ENCODE measurements at regions not wholly inside any gene's neighbourhood (a gene's known extent, or its start where the extent isn't known, plus 50 kb on each side); places are given as distances from the start of the nearest gene placed in this dataset.

GRCh38 chr12:67926063-67926462 is 63.2 kb upstream of the IFNG-AS1 start (continued):
- TF ChIP-seq, protein P1, sequence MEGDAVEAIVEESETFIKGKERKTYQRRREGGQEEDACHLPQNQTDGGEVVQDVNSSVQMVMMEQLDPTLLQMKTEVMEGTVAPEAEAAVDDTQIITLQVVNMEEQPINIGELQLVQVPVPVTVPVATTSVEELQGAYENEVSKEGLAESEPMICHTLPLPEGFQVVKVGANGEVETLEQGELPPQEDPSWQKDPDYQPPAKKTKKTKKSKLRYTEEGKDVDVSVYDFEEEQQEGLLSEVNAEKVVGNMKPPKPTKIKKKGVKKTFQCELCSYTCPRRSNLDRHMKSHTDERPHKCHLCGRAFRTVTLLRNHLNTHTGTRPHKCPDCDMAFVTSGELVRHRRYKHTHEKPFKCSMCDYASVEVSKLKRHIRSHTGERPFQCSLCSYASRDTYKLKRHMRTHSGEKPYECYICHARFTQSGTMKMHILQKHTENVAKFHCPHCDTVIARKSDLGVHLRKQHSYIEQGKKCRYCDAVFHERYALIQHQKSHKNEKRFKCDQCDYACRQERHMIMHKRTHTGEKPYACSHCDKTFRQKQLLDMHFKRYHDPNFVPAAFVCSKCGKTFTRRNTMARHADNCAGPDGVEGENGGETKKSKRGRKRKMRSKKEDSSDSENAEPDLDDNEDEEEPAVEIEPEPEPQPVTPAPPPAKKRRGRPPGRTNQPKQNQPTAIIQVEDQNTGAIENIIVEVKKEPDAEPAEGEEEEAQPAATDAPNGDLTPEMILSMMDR (tag by site-specific recombination; IDR thresholded peaks at IDR 0.05), result no peak
- TF ChIP-seq ZNF510 (tag by site-specific recombination; IDR thresholded peaks at IDR 0.05; ENCODE audit: insufficient replicate concordance), result no peak

DNA sequence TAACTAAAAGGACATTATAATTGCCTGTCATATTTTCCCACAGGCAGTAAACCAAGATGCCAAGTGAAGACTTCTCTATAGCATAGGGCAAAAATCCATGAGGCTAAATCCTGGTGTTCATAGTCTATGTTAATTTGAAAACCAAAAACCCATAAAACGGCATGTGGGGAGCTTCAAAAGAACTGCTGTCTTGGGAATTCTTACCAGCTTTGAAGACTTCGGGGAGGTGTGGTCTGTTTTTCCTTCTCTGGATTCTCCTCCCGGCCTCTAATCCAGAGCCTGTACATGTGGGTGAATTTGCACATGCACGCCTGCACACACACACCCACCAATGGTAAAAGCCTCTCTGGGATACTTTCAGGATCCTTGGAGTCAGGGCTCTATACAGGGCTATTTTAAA is 61.9 kb upstream of the IFNG-AS1 start:
- ChIA-PET POLR2A (no interaction called here), CTCF (interaction anchor here (0.6 to 1.3 kb wide), 2 partner anchors 11 to 34 kb away, joined by 3 read pairs; no protein-coding TSS in a partner anchor)
- H3K36me3 ChIP-seq (ENCODE audit: control insufficient read depth in 2 of 2, insufficient read depth in 1 of 2, low read length in 2 of 2), result no peaks in the 10 kb centered on the region
- no peaks in the 10 kb centered on the region for H3K9me3 ChIP-seq (ENCODE audit: control insufficient read depth, insufficient read depth, low read depth, low read length)
- H3K4me1 ChIP-seq (ENCODE audit: control insufficient read depth, insufficient read depth, low read length), result peaks cover 6% of the 10 kb centered on the region
- TF ChIP-seq ZNF514 (tag by site-specific recombination; IDR thresholded peaks at IDR 0.05) (no peak), ZNF529 (tag by site-specific recombination; IDR thresholded peaks at IDR 0.05; ENCODE audit: insufficient replicate concordance) (no peak), ZFHX2 (tag by site-specific recombination; conservative IDR thresholded peaks at IDR 0.05) (0 out of 2 replicates have a peak, but pooled peaks have one; percentile 24), ZNF548 (tag by site-specific recombination; IDR thresholded peaks at IDR 0.05) (no peak)
- H3K27ac ChIP-seq (ENCODE audit: extremely low read depth, low read depth, low read length), result no peak overlapping the region
- no peak overlapping the region for H3K4me3 ChIP-seq (ENCODE audit: low read depth, low read length)

DNA sequence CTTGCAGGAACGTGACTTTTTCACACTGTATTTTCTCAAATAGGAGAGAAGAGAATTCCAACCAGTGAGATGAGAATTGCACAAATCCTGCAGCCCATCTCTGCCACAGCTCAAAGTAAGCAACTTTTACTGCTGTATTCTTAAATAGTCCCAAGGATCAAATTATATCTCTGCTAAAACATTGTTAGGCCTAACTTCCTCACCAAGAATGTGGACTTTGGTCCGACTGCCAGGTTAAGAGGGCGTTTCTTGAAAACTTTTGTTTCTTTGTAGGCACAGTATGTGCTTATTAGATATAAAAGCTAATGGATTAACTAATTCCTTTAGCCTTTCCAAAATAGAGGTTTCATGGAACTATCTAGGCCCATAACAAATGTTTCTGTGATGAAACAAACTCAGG is 61.4 kb upstream of the IFNG-AS1 start:
- H3K4me1 ChIP-seq (ENCODE audit: control insufficient read depth, insufficient read depth, low read length), result peaks cover 6% of the 10 kb centered on the region
- TF ChIP-seq, protein P2, sequence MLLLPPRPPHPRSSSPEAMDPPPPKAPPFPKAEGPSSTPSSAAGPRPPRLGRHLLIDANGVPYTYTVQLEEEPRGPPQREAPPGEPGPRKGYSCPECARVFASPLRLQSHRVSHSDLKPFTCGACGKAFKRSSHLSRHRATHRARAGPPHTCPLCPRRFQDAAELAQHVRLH (tag by site-specific recombination; IDR thresholded peaks at IDR 0.05), result no peak
- TF ChIP-seq KLF16 (tag by site-specific recombination; IDR thresholded peaks at IDR 0.05) (no peak), ZNF639 (tag by site-specific recombination; IDR thresholded peaks at IDR 0.05) (no peak), ZNF513 (tag by site-specific recombination; IDR thresholded peaks at IDR 0.05) (no peak), ZFP3 (tag by site-specific recombination; IDR thresholded peaks at IDR 0.05; ENCODE audit: low read depth) (no peak), ZNF624 (tag by site-specific recombination; IDR thresholded peaks at IDR 0.05) (no peak), ZNF660 (tag by site-specific recombination; IDR thresholded peaks at IDR 0.05) (no peak), ZNF132 (tag by site-specific recombination; IDR thresholded peaks at IDR 0.05; ENCODE audit: borderline replicate concordance) (no peak), ZNF626 (tag by site-specific recombination; IDR thresholded peaks at IDR 0.05) (no peak), ZNF701 (tag by site-specific recombination; IDR thresholded peaks at IDR 0.05) (no peak), ZFP37 (tag by site-specific recombination; IDR thresholded peaks at IDR 0.05) (no peak), ZNF214 (tag by site-specific recombination; IDR thresholded peaks at IDR 0.05; ENCODE audit: borderline replicate concordance) (no peak), ZNF121 (tag by site-specific recombination; IDR thresholded peaks at IDR 0.05) (no peak), GLI2 (tag by site-specific recombination; IDR thresholded peaks at IDR 0.05; ENCODE audit: borderline replicate concordance, low read depth) (no peak), ZXDB (tag by site-specific recombination; IDR thresholded peaks at IDR 0.05) (no peak), ZFP41 (tag by site-specific recombination; IDR thresholded peaks at IDR 0.05; ENCODE audit: borderline replicate concordance) (no peak)
- TF ChIP-seq, protein P3, sequence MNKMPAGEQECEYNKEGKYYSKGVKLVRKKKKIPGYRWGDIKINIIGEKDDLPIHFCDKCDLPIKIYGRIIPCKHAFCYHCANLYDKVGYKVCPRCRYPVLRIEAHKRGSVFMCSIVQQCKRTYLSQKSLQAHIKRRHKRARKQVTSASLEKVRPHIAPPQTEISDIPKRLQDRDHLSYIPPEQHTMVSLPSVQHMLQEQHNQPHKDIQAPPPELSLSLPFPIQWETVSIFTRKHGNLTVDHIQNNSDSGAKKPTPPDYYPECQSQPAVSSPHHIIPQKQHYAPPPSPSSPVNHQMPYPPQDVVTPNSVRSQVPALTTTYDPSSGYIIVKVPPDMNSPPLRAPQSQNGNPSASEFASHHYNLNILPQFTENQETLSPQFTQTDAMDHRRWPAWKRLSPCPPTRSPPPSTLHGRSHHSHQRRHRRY (tag by site-specific recombination; IDR thresholded peaks at IDR 0.05), result no peak
- TF ChIP-seq, protein P4, sequence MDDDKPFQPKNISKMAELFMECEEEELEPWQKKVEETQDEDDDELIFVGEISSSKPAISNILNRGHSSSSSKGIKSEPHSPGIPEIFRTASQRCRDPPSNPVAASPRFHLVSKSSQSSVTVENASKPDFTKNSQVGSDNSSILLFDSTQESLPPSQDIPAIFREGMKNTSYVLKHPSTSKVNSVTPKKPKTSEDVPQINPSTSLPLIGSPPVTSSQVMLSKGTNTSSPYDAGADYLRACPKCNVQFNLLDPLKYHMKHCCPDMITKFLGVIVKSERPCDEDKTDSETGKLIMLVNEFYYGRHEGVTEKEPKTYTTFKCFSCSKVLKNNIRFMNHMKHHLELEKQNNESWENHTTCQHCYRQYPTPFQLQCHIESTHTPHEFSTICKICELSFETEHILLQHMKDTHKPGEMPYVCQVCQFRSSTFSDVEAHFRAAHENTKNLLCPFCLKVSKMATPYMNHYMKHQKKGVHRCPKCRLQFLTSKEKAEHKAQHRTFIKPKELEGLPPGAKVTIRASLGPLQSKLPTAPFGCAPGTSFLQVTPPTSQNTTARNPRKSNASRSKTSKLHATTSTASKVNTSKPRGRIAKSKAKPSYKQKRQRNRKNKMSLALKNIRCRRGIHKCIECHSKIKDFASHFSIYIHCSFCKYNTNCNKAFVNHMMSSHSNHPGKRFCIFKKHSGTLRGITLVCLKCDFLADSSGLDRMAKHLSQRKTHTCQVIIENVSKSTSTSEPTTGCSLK (tag by site-specific recombination; IDR thresholded peaks at IDR 0.05), result no peak
- H3K4me3 ChIP-seq (ENCODE audit: low read depth, low read length), result no peak overlapping the region
- no peak overlapping the region for H3K27ac ChIP-seq (ENCODE audit: extremely low read depth, low read depth, low read length)
- CTCF ChIA-PET, result interaction anchor here (0.6 to 1.3 kb wide), 2 partner anchors 10 to 1040 kb away, joined by 3 read pairs; no protein-coding TSS in a partner anchor
- POLR2A ChIA-PET, result no interaction called here
- H3K9me3 ChIP-seq (ENCODE audit: control insufficient read depth, insufficient read depth, low read depth, low read length), result no peaks in the 10 kb centered on the region
- H3K36me3 ChIP-seq (ENCODE audit: control insufficient read depth in 2 of 2, insufficient read depth in 1 of 2, low read length in 2 of 2), result no peaks in the 10 kb centered on the region

Measured in HEK293 (cell line).